ENCODE measurements at regions not wholly inside any gene's neighbourhood (a gene's known extent, or its start where the extent isn't known, plus 50 kb on each side); places are given as distances from the start of the nearest gene placed in this dataset.

DNA sequence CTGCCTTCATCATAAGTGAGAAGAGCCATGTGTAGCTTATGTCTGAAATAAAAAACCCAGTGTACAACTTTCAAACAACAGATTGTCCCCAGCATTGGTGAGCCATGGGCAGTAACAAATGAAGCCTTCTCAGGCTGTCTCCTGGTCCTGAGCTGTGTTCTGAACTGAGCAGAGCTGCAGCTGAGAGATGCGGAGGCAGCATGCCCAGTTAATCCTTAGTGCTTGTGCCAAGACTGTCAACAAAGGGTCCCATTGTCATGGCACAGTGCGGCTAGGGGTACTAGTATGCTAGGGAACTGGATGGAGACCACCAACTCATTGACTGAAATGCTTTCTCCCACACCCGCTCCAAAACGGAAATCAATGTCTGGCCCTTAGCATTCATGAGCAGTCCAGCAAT, 154.3 kb downstream of the RMST start:
- no peak for TF ChIP-seq ZNF384 (IDR thresholded peaks at IDR 0.05)
- no peak for TF ChIP-seq FOXM1 (IDR thresholded peaks at IDR 0.05; ENCODE audit: borderline replicate concordance)
- no peak for TF ChIP-seq BHLHE40 (IDR thresholded peaks at IDR 0.05; ENCODE audit: borderline replicate concordance)
- no peak for TF ChIP-seq ELF4 (IDR thresholded peaks at IDR 0.05)
